HepG2 (cell line): ENCODE measurements at regions not wholly inside any gene's neighbourhood (a gene's known extent, or its start where the extent isn't known, plus 50 kb on each side); places are given as distances from the start of the nearest gene placed in this dataset.

Source experiments
- ATAC-seq: fragments of 200-7000 bp; cut with Tn5 transposase; 3 replicates; pipeline ENCODE4 v1.9.1; 2020; ENCODE audit warnings: mild to moderate bottlenecking, moderate library complexity
- BruUV-seq: library from RNA; stranded (reverse); fragments of 400-500 nt; replicated peaks from 2 replicates; lab custom pipeline; 2021; lab: Mats Ljungman, UMichigan
- CTCF ChIA-PET: fragments of 300-600 bp; formaldehyde crosslinking; extraction: SDS; loops from one replicate; lab custom pipeline; 2021; ENCODE audit warnings: low total read pairs, inconsistent platforms, low intra/inter-chr PET ratio; lab: Yijun Ruan, JAX
- POLR2A ChIA-PET: fragments of 350-600 bp; sonication (Branson Sonifier 250); formaldehyde crosslinking; loops from one replicate; lab custom pipeline; 2020; ENCODE audit warnings: antibody characterized with exemption, inconsistent platforms; lab: Yijun Ruan, JAX
- DNase-seq: peaks from one replicate; pipeline ENCODE4 v3.0.0-alpha.2; 2015; ENCODE audit warnings: low spot score
- FAIRE-seq: peaks from 3 replicates; lab custom pipeline; 2011; peaks lifted over from hg19 to GRCh38; lab: Jason Lieb, UNC
- H2AFZ ChIP-seq: one replicate; pipeline ENCODE4 v1.6.1; 2011; ENCODE audit warnings: low read length, inconsistent platforms
- H3K27ac ChIP-seq: fragments of 300-600 bp; 3 replicates; pipeline ENCODE4 v1.8.0; 2011; ENCODE audit warnings: mixed run types, mild to moderate bottlenecking, mixed read lengths, low read length, inconsistent platforms; ENCODE audit not compliant: insufficient read depth; ENCODE audit errors: extremely low read length
- H3K27me3 ChIP-seq, 2 experiments: fragments of 200-600 bp in 1 of 2; 2 replicates in 1 of 2; 3 replicates in 1 of 2; pipeline versions ENCODE4 v1.6.0 to v1.8.0; 2011; ENCODE audit warnings: low read length in 2 of 2, mild to moderate bottlenecking in 2 of 2, moderate library complexity in 2 of 2, inconsistent platforms in 1 of 2; ENCODE audit not compliant: insufficient read depth in 2 of 2, control insufficient read depth in 1 of 2
- H3K36me3 ChIP-seq, 2 experiments: fragments of 200-600 bp in 1 of 2; replicated peaks in 1 of 2; 2 replicates in 1 of 2; 3 replicates in 1 of 2; pipeline versions ENCODE4 v1.5.1 to v1.8.0; 2011; ENCODE audit warnings: low read length in 2 of 2, inconsistent platforms in 1 of 2; ENCODE audit not compliant: insufficient read depth in 2 of 2, control insufficient read depth in 1 of 2
- H3K4me1 ChIP-seq: 2 replicates; pipeline ENCODE4 v1.5.1; 2012; ENCODE audit warnings: low read length, inconsistent platforms; ENCODE audit not compliant: insufficient read depth
- H3K4me2 ChIP-seq: 2 replicates; pipeline ENCODE4 v1.6.0; 2011; ENCODE audit warnings: low read depth, low read length, inconsistent platforms
- H3K4me3 ChIP-seq, 3 experiments: fragments of 200-600 bp in 1 of 3; sonication (generic), shearing (Covaris generic) in 1 of 3; replicated peaks in 1 of 3; 2 replicates each; pipeline ENCODE4 v1.5.1; 2011 to 2016; ENCODE audit warnings: low read length in 3 of 3, inconsistent platforms in 2 of 3, low read depth in 2 of 3, mild to moderate bottlenecking in 2 of 3, control low read depth in 1 of 3, mixed read lengths in 1 of 3; ENCODE audit not compliant: insufficient read depth in 1 of 3
- H3K79me2 ChIP-seq: one replicate; pipeline ENCODE4 v1.6.1; 2011; ENCODE audit warnings: low read length, inconsistent platforms; ENCODE audit not compliant: insufficient read depth
- H3K9ac ChIP-seq: 2 replicates; pipeline ENCODE4 v1.6.0; 2011; ENCODE audit warnings: mild to moderate bottlenecking, low read depth, low read length, inconsistent platforms; ENCODE audit not compliant: insufficient read depth
- H3K9me3 ChIP-seq: 2 replicates; pipeline ENCODE4 v1.5.1; 2012; ENCODE audit warnings: mild to moderate bottlenecking, low read length
- H4K20me1 ChIP-seq: 2 replicates; pipeline ENCODE4 v1.6.0; 2011; ENCODE audit warnings: inconsistent platforms, mild to moderate bottlenecking, low read length, moderate library complexity; ENCODE audit not compliant: insufficient read depth
- POLR2AphosphoS5 ChIP-seq: IDR thresholded peaks from 2 replicates; pipeline ENCODE4 v1.6.1; 2012; ENCODE audit warnings: low read depth, low read length
- SIX4 ChIP-seq: sonication (generic); formaldehyde crosslinking; IDR thresholded peaks from 2 replicates; pipeline ENCODE4 v1.4.0; 2020; ENCODE audit warnings: missing genetic modification reagents
- TP53 ChIP-seq: sonication (generic); formaldehyde crosslinking; conservative IDR thresholded peaks from 2 replicates; pipeline ENCODE4 v1.4.0; 2020; ENCODE audit warnings: missing genetic modification reagents
- XRCC5 ChIP-seq: fragments of 200-400 bp; formaldehyde crosslinking; optimal IDR thresholded peaks from 2 replicates; pipeline ENCODE3; 2017; ENCODE audit warnings: mild to moderate bottlenecking, low read length
- ZNF292 ChIP-seq: sonication (generic); formaldehyde crosslinking; IDR thresholded peaks from 2 replicates; pipeline ENCODE4 v1.8.1; 2022; ENCODE audit warnings: mild to moderate bottlenecking, low read depth, missing genetic modification reagents, borderline replicate concordance
- ZNF333 ChIP-seq: sonication (generic); formaldehyde crosslinking; IDR thresholded peaks from 2 replicates; pipeline ENCODE4 v1.4.0; 2020; ENCODE audit warnings: mild to moderate bottlenecking, missing genetic modification reagents, borderline replicate concordance
- ZNF567 ChIP-seq: sonication (generic); formaldehyde crosslinking; IDR thresholded peaks from 2 replicates; pipeline ENCODE4 v1.8.1; 2023; ENCODE audit warnings: mild to moderate bottlenecking, missing genetic modification reagents, borderline replicate concordance
- ZNF570 ChIP-seq: sonication (generic); formaldehyde crosslinking; IDR thresholded peaks from 2 replicates; pipeline ENCODE4 v1.4.0; 2020; ENCODE audit warnings: mild to moderate bottlenecking, missing genetic modification reagents, borderline replicate concordance
- ZNF629 ChIP-seq: sonication (generic); formaldehyde crosslinking; conservative IDR thresholded peaks from 2 replicates; pipeline ENCODE4 v1.5.0; 2020; ENCODE audit warnings: missing genetic modification reagents
- ZNF652 ChIP-seq: IDR thresholded peaks from 2 replicates; pipeline ENCODE4 v1.6.1; 2016; ENCODE audit warnings: low read depth, borderline replicate concordance
- ZNF746 ChIP-seq: sonication (generic); formaldehyde crosslinking; IDR thresholded peaks from 2 replicates; pipeline ENCODE4 v1.8.0; 2022; ENCODE audit warnings: mild to moderate bottlenecking, missing genetic modification reagents
- ZNF747 ChIP-seq: sonication (generic); formaldehyde crosslinking; IDR thresholded peaks from 2 replicates; pipeline ENCODE4 v1.8.1; 2023; ENCODE audit warnings: missing genetic modification reagents, mild to moderate bottlenecking, borderline replicate concordance
- ZNF879 ChIP-seq: sonication (generic); formaldehyde crosslinking; IDR thresholded peaks from 2 replicates; pipeline ENCODE4 v1.8.1; 2023; ENCODE audit warnings: missing genetic modification reagents
- WGBS: methylation state at CpG from one replicate; pipeline ENCODE4 v1.1.6; 2017; ENCODE audit warnings: low lambda C conversion rate; 5-methylcytosine and 5-hydroxymethylcytosine counted together
- in situ Hi-C: cut with HindIII; loops from 2 replicates; pipeline ENCODE4 v1.10.0; 2017; ENCODE audit warnings: low pct_unique_long_range_greater_than_20kb; ENCODE audit not compliant: extremely low pct_ligation_motif_present
- intact Hi-C: fragments of 100-400 bp; cut with micrococcal nuclease; formaldehyde crosslinking; loops from one replicate; pipeline ENCODE4 v1.10.0; 2022; ENCODE audit not compliant: unreplicated experiment
- TF ChIP-seq, protein P1 (sequence below): sonication (generic); formaldehyde crosslinking; IDR thresholded peaks from 2 replicates; pipeline ENCODE4 v1.4.0; 2020; ENCODE audit warnings: missing genetic modification reagents
- TF ChIP-seq, protein P2 (sequence below): sonication (generic); formaldehyde crosslinking; IDR thresholded peaks from 2 replicates; pipeline ENCODE4 v1.8.0; 2023; ENCODE audit warnings: mild to moderate bottlenecking, missing genetic modification reagents
- TF ChIP-seq, protein P3 (sequence below): sonication (generic); formaldehyde crosslinking; IDR thresholded peaks from 2 replicates; pipeline ENCODE4 v1.4.0; 2020; ENCODE audit warnings: mild to moderate bottlenecking, missing genetic modification reagents

DNA sequence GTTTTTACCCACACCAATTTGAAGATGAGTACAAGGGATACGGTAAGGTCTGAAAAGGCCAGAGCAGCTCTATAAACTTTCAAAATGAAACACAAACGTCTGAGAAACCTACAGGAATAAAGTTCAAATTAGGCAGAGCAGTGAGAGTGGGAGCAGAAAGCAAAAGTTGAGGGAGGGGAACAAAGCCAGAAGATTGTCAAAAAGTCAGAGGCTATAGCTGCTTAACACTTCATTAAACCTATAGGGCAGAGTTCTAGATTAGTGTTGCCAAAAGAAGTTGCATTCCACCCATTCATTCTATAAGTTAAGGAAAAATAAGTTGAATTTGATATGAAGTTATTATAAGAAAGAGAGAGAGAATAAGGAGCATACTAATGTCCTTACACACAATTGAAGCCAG, 309.6 kb upstream of the CD180 start (continued):
- TF ChIP-seq, protein P1, sequence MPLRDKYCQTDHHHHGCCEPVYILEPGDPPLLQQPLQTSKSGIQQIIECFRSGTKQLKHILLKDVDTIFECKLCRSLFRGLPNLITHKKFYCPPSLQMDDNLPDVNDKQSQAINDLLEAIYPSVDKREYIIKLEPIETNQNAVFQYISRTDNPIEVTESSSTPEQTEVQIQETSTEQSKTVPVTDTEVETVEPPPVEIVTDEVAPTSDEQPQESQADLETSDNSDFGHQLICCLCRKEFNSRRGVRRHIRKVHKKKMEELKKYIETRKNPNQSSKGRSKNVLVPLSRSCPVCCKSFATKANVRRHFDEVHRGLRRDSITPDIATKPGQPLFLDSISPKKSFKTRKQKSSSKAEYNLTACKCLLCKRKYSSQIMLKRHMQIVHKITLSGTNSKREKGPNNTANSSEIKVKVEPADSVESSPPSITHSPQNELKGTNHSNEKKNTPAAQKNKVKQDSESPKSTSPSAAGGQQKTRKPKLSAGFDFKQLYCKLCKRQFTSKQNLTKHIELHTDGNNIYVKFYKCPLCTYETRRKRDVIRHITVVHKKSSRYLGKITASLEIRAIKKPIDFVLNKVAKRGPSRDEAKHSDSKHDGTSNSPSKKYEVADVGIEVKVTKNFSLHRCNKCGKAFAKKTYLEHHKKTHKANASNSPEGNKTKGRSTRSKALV (CRISPR knock-in tag): no peak
- TF ChIP-seq XRCC5 (no peak), ZNF747 (CRISPR knock-in tag) (no peak), POLR2AphosphoS5 (no peak), ZNF292 (CRISPR knock-in tag) (no peak), ZNF567 (CRISPR knock-in tag) (no peak), ZNF629 (CRISPR knock-in tag) (no peak)
- TF ChIP-seq, protein P2, sequence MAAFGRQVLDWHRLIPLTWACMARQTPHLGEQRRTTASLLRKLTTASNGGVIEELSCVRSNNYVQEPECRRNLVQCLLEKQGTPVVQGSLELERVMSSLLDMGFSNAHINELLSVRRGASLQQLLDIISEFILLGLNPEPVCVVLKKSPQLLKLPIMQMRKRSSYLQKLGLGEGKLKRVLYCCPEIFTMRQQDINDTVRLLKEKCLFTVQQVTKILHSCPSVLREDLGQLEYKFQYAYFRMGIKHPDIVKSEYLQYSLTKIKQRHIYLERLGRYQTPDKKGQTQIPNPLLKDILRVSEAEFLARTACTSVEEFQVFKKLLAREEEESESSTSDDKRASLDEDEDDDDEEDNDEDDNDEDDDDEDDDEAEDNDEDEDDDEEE (CRISPR knock-in tag): no peak

DNA sequence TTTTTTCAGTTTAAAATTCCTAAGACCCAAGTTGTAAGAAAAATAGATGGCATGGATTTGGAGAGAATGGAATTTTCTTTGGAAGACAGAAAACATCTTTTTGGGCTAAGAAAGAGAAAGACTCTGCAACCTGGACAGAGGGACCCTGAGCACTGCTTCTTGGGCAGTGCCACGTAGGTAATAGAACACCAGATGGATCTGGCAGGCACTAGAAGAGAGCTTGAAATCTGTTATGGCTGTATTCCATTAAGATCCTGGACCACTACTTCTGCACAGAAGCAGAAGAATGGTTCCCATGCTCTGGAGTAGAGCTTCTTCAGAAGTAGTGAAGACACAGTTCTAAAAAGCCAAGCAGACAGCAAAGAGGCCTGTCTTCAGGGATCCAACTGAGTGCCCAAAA, 306.4 kb upstream of the CD180 start:
- no TSS peak for BruUV-seq
- TF ChIP-seq ZNF879 (CRISPR knock-in tag) (no peak), ZNF746 (CRISPR knock-in tag) (no peak), SIX4 (CRISPR knock-in tag) (no peak), ZNF333 (CRISPR knock-in tag) (no peak), TP53 (CRISPR knock-in tag) (no peak), ZNF570 (no peak), ZNF652 (CRISPR knock-in tag) (no peak)
- TF ChIP-seq, protein P3, sequence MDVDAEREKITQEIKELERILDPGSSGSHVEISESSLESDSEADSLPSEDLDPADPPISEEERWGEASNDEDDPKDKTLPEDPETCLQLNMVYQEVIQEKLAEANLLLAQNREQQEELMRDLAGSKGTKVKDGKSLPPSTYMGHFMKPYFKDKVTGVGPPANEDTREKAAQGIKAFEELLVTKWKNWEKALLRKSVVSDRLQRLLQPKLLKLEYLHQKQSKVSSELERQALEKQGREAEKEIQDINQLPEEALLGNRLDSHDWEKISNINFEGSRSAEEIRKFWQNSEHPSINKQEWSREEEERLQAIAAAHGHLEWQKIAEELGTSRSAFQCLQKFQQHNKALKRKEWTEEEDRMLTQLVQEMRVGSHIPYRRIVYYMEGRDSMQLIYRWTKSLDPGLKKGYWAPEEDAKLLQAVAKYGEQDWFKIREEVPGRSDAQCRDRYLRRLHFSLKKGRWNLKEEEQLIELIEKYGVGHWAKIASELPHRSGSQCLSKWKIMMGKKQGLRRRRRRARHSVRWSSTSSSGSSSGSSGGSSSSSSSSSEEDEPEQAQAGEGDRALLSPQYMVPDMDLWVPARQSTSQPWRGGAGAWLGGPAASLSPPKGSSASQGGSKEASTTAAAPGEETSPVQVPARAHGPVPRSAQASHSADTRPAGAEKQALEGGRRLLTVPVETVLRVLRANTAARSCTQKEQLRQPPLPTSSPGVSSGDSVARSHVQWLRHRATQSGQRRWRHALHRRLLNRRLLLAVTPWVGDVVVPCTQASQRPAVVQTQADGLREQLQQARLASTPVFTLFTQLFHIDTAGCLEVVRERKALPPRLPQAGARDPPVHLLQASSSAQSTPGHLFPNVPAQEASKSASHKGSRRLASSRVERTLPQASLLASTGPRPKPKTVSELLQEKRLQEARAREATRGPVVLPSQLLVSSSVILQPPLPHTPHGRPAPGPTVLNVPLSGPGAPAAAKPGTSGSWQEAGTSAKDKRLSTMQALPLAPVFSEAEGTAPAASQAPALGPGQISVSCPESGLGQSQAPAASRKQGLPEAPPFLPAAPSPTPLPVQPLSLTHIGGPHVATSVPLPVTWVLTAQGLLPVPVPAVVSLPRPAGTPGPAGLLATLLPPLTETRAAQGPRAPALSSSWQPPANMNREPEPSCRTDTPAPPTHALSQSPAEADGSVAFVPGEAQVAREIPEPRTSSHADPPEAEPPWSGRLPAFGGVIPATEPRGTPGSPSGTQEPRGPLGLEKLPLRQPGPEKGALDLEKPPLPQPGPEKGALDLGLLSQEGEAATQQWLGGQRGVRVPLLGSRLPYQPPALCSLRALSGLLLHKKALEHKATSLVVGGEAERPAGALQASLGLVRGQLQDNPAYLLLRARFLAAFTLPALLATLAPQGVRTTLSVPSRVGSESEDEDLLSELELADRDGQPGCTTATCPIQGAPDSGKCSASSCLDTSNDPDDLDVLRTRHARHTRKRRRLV (CRISPR knock-in tag): no peak

More for the DNA sequence above, 306.4 kb upstream of the CD180 start:
- DNase-seq: no peak
- CTCF ChIA-PET: no interaction called here
- Histone ChIP-seq H3K9ac (no peak overlapping the region), H3K27me3 (no peaks in the 10 kb centered on the region), H3K36me3 (no peaks in the 10 kb centered on the region), H2AFZ (no peak overlapping the region), H3K79me2 (no peaks in the 10 kb centered on the region), H4K20me1 (no peaks in the 10 kb centered on the region), H3K9me3 (0 out of 2 replicates have a peak, but pooled peaks cover 3% of the 10 kb centered on the region), H3K27ac (no peak overlapping the region), H3K4me1 (no peaks in the 10 kb centered on the region), H3K4me2 (no peak overlapping the region), H3K4me3 (no peak overlapping the region)
- FAIRE-seq: no peak
- ATAC-seq: no peak
- POLR2A ChIA-PET: no interaction called here
- WGBS: 7% methylated on average over 1 of the region's 1 CpG
- in situ Hi-C loops (no loop called here), intact Hi-C loops (no loop called here)
